Coronary artery (tissue), 2 donors: ENCODE measurements at regions not wholly inside any gene's neighbourhood (a gene's known extent, or its start where the extent isn't known, plus 50 kb on each side); places are given as distances from the start of the nearest gene placed in this dataset.

Experiments used
- DNase-seq: peaks from one replicate; pipeline ENCODE4 v3.0.0-alpha.2; 2017; ENCODE audit warnings: low spot score
- H3K27ac ChIP-seq, 2 donors: fragments of 200-600 bp; sonication (generic); one replicate each; pipeline ENCODE4 v1.5.1; 2016 to 2019
- H3K4me3 ChIP-seq: fragments of 200-600 bp; sonication (generic); 2 replicates; pipeline ENCODE4 v1.5.1; 2016; ENCODE audit warnings: mild to moderate bottlenecking, moderate library complexity
- TF ChIP-seq, protein P1 (sequence below): fragments of 200-600 bp; sonication (generic); IDR thresholded peaks from one replicate; pipeline ENCODE4 v1.5.1; 2019; ENCODE audit warnings: antibody characterized with exemption

DNA sequence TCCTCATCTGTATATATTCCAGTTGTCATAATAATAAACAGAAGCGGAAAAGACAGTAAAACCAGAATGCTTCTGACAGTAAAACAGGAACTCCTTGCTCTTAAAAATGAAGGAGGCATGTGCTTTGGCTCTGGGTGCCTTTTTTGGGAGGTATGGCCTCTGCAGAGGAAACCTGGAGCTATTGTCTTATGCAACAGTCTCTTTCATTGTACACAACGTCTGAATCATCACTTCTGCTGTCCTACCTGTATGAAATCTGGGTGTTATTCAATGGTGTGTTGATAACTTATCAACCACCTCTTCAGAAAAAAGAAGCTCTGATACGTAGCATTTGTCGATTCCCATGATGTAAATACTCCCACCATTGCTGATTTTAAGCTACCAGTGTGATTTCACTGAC, 64.8 kb downstream of the CDCA7 start:
- TF ChIP-seq, protein P1, sequence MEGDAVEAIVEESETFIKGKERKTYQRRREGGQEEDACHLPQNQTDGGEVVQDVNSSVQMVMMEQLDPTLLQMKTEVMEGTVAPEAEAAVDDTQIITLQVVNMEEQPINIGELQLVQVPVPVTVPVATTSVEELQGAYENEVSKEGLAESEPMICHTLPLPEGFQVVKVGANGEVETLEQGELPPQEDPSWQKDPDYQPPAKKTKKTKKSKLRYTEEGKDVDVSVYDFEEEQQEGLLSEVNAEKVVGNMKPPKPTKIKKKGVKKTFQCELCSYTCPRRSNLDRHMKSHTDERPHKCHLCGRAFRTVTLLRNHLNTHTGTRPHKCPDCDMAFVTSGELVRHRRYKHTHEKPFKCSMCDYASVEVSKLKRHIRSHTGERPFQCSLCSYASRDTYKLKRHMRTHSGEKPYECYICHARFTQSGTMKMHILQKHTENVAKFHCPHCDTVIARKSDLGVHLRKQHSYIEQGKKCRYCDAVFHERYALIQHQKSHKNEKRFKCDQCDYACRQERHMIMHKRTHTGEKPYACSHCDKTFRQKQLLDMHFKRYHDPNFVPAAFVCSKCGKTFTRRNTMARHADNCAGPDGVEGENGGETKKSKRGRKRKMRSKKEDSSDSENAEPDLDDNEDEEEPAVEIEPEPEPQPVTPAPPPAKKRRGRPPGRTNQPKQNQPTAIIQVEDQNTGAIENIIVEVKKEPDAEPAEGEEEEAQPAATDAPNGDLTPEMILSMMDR: no peak
- H3K4me3 ChIP-seq: no peak overlapping the region
- no peak for DNase-seq
- H3K27ac ChIP-seq: no peak overlapping the region

GRCh38 chr2:173424886-173425285, 70.2 kb downstream of the CDCA7 start:
- H3K27ac ChIP-seq: no peak overlapping the region
- no peak for DNase-seq
- TF ChIP-seq, protein P1: no peak
- no peak overlapping the region for H3K4me3 ChIP-seq

DNA sequence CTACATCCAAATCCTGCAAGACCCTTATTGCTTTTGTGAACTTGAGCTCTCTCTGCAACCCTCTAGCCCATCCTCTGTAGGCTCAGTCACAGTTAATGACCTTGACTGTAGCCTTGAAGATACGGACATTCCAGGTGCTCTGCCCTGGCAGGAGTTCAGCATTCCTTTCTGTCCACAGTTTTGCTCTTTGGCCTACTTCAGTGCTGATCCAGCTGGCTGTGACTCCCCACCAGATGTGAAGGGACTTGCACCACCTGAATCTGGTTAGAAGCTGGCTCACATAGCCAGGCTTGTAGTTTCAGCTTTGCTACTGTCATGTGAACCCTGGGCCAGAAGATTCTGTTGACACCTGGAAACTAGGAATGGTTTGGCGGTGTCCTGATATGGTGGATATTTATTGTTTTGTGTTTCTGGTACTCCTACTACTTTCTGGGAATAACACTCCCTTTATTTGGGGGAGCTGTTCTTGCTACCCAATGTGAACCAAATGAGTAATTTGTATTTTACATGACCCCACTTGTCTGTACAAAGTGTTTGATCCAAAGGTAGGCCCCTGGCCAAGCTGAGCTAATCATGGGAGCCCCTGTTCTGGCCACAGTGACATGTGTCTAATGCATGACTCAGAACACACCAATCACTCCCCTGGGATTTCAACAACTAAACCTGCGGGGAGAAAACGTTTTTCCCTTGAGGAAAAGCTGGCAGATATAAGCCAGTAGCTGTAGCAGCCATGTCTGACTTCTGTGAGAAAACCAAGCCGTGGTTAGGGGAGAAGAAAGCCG, 73.4 kb downstream of the CDCA7 start:
- no peak overlapping the region for H3K4me3 ChIP-seq
- H3K27ac ChIP-seq: no peak overlapping the region
- TF ChIP-seq, protein P1: no peak
- no peak for DNase-seq

- TF ChIP-seq, protein P1: no peak
- DNase-seq: no peak
- H3K27ac ChIP-seq: no peak overlapping the region
- H3K4me3 ChIP-seq: no peak overlapping the region
These were observed 76.5 kb downstream of the CDCA7 start for GRCh38 chr2:173431191-173431590.

DNA sequence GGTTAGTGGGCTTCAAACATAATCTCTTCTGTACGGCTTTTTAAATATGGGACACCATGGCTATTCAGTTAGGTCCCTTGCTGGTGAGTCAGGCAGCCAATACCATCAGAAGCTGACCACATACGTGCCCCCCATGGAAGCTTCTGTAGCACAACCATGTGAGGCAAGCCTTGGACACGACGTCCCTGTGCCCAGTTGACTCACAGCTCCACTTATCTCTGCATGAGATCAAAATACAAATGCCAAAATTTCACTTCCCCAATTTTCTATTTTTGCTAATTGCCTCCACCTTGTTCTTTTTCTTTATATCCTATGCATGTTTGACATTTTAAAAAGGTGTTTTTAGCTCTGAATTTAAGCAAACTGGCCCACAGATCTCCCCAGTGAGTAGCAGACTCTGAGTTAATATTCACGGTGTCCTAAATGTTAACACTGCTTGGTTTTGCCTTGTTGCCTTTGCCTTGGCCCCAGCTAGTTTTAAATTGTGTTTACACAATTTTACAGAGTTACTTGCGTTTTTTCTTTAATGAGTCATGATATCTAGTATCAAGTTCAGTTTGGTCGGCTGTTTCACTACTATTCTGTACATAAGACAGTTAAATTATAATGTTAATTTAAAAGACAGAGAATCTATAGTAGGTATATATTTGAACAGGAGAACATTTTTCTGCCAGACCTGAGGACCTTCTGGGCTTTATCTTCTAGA, 77.5 kb downstream of the CDCA7 start:
- TF ChIP-seq, protein P1: no peak

DNA sequence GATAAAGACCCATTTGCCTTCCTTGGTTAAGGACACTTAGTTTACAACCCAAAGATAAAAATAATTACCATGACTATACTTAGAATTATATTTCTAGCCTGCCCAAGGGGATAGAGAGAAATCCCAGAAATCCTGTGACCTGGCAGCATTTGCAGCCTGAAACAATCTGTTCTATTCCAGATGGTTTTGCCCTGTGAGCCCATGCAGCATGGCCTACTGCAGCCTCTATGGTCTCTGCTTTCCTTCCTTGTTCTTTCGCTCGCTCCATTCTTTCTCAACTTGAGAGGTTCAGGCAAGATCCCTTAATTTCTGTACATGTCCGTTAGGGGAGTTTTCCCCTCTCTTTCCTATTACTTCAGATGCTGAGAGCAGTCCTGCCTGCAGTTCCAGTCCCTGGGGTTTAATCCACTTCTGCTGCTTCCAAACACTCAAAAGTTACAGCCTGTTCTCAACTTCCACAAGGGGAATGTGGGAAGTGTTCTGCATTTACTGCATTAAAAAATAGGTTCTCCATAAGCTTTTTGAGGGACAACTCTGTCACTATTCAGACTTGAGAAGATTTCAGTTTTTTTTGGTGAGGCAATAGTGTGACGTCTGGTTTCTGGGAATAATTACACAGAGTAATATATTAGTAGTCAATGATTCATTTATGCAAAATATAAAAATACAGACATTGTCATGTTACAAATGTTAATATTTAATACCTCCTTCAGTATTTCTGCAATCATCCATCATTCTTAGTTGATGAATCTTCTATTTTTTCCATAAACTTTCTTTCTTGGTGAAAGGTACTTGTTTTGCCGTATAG, 80.3 kb downstream of the CDCA7 start:
- no peak overlapping the region for H3K4me3 ChIP-seq
- TF ChIP-seq, protein P1: no peak
- no peak for DNase-seq
- H3K27ac ChIP-seq: peak overlapping the region in 1 of 2 donors; percentile 2

More for the DNA sequence above, 77.5 kb downstream of the CDCA7 start:
- H3K4me3 ChIP-seq: no peak overlapping the region
- H3K27ac ChIP-seq: no peak overlapping the region
- no peak for DNase-seq
